GM18507 (cell line): ENCODE measurements at regions not wholly inside any gene's neighbourhood (a gene's known extent, or its start where the extent isn't known, plus 50 kb on each side); places are given as distances from the start of the nearest gene placed in this dataset.

Experiments used
- DNase-seq: peaks from one replicate; pipeline ENCODE4 v3.0.0; 2011; ENCODE audit warnings: low read depth; ENCODE audit not compliant: insufficient read length; ENCODE audit errors: extremely low spot score
- FAIRE-seq: peaks from 2 replicates; lab custom pipeline; 2011; peaks lifted over from hg19 to GRCh38; lab: Jason Lieb, UNC

GRCh38 chr6:139925894-139926641 lies 551.6 kb upstream of the CITED2 start:
- no peak for FAIRE-seq
- DNase-seq: no peak

DNA sequence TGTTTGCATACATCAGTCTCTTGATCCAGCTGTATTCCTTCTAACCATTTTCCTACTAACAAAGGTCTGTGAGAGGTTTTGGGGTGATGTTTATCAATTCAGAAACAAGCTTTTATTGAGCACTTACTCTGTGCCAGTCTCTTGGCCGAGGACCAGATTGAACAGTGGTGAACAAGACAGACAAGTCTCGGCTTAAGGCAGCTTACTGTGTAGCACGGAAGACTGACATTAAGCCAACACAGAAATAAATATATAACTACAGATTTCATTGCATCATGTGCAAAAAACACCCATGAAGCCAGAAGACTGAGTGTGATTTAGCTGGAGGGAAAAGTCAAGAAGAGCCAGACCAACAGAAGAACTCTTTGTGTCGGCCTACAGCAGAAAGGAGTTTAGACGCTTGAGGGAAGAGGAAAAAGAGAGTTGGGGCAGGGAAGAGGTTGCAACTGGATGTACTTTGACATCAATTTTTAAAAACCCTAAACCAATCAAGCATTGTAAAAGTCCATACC lies 549.6 kb upstream of the CITED2 start:
- no peak for DNase-seq
- FAIRE-seq: no peak

GRCh38 chr6:139922236-139922635 lies 547.8 kb upstream of the CITED2 start:
- DNase-seq: no peak
- no peak for FAIRE-seq

DNA sequence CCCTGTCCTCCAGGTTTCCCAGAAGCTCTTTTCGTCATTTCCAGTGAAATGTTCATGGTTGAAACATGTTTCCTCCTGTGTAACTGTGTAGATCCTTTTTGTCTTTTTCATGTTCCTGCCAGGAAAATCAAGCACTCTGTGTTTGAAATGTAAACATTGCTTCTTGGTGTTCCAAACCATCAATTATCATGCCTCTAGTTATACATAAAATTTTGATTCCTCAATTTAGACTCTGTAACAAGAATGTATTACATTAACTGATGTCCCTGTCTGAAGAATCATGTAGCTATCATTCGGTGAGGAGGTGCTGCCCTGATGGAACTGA lies 546.3 kb upstream of the CITED2 start:
- no peak for DNase-seq
- no peak for FAIRE-seq

GRCh38 chr6:139920027-139920775 lies 545.8 kb upstream of the CITED2 start:
- FAIRE-seq: no peak
- no peak for DNase-seq

- DNase-seq (no peak), FAIRE-seq (no peak)
Observed at GRCh38 chr6:139919107-139920026, 544.9 kb upstream of the CITED2 start.

GRCh38 chr6:139917951-139918630 lies 543.6 kb upstream of the CITED2 start:
- DNase-seq: no peak
- FAIRE-seq: no peak

- DNase-seq (no peak), FAIRE-seq (no peak)
Observed at GRCh38 chr6:139914910-139915309, 540.5 kb upstream of the CITED2 start.

DNA sequence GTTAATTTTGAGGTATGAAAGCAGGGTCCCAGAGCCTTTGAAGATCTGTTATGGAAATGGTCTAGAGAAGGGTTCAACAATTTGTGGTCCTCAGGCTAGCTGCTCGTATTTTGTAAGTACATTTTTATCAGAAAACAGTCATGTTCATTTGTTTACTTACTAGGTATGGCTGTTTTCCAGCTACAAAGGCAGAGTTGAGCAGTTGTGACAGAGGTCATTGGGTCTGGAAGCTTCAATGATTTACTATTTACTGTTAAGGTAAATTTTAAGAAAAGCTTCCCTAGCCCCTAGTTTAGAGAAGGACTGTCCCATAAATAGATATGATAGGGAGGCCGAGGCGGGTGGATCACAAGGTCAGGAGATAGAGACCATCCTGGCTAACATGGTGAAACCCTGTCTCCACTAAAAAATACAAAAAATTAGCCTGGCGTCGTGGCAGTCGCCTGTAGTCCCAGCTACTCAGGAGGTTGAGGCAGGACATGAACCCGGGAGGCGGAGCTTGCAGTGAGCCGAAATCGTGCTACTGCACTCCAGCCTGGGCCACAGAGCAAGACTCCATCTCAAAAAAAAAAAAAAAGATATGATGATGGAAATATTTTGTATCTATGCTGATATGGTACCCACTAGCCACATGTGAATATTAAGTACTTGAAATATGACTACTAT lies 538.4 kb upstream of the CITED2 start:
- DNase-seq (no peak), FAIRE-seq (no peak)

DNA sequence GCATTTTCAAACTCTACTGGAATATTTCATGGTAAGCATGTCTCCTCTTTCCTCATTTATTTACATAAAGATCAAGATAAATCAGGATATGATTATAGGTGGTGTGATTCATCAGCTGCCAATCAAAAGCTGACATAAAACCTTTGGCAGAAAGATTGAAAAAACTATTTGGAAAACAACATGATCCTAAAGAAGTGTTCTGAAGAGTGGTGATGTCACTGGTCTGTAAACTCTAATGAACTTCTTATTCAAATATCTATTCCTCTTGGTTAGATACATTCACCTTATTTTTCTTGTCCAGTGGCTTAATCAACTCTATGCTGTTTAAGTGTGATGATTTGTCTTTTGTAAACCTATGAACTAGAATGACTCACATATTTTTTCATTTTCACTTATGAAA lies 535.5 kb upstream of the CITED2 start:
- no peak for FAIRE-seq

DNA sequence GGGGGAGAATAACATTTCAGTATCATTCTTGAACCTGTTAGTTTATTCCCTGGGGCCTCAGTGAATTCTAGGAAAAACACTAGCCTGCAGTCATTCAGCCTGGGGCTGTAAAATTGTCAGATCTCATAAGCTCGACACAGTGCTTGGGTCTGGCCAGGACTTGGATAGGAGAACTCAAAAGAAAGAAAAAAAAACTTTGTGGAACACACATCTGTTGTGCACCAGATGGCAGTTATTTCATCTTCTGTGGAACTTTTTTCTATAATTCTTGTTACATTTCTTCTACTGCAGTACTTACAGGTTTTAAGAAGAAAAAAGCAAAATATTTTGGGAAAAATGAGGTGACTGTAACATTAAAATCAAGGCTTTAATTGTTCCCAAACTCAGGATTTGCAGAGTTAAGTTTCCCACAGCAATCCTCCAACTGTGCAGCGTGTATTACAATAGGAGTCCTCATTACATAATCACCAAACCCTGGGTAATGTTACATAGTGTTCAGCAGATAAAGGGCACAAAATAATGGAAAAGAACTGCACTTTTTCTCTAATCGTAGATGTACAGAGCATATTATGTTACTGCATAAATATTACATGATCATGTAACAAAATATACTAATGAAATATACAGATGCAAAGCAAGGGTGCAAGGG lies 531.1 kb upstream of the CITED2 start:
- no peak for FAIRE-seq
- DNase-seq: no peak

More for the DNA sequence above, 535.5 kb upstream of the CITED2 start:
- no peak for DNase-seq

DNA sequence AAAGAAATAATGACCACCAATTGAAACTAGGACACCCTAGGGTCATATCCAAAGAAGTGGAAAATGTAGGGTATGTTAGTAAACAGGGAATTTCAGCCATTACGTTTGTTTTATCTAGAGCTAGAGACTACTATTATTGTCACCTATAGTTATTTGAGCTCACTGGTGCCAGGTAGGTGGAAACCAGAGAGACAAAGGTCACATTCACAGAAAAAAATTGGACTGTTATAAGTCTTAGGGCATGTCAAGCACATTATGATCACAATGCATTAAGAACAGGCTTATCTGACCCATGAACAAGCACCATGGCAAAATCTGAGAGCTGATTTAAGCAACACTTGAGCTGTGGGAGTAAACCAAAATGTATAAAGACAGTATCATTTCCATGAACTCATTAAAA lies 530.1 kb upstream of the CITED2 start:
- no peak for FAIRE-seq
- no peak for DNase-seq

DNA sequence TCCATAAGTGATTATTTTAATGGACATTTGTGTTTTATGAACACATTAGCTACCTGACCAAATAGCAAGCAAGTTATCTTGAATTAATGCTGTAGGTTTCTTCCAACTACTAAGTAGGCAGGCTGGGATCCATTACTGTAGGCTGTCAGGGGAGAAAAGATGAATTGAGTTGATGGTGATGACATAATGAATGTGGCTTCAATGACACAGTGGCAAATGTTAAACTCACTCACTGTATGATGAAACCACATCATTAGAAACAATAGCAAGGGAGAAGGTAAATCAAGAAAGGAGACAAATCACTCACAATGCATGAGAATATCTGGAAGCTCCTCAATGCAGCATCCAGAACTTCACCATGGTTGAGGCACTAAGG lies 529.7 kb upstream of the CITED2 start:
- DNase-seq (no peak), FAIRE-seq (no peak)

DNA sequence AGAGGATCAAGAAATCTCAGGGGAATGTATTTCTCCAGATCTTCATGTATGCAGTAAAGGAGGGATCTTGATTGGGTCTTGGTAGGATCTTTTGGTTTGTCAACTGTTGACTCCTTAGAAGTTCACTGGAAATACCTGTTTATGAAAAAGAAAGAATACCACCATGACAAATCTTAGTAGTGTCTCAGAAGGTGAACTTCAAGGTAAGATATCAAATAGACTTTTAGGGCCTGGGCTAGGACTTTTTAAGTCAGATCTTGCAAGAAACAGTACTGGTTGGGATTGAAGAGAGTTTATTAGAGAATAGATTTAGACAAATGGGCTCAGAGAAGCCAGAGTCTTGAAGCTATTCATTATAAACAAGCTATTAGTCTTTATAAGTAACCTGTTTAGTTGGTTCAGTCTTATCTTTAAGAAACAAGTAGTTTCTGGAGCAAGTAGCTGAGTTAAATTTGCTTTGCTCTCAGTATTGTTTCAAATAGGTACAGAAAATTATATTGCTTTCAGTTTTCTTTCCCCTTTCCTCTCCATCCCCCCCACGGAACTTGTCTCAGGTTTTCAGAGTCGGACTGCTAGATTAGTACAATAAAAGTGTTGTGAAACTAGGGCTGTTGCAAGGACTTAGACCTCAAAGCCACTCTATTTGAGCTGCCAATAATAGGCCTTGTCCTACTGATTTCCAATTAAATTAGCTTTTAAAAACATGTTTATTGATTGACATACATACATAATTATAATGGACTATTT lies 529.1 kb upstream of the CITED2 start:
- FAIRE-seq (peak; percentile 93), DNase-seq (peak; percentile 12)

GRCh38 chr6:139895205-139895793 lies 520.9 kb upstream of the CITED2 start:
- DNase-seq (no peak), FAIRE-seq (no peak)

- DNase-seq (no peak), FAIRE-seq (no peak)
Observed at GRCh38 chr6:139894271-139894670, 519.8 kb upstream of the CITED2 start.

- no peak for FAIRE-seq
- no peak for DNase-seq
Observed at GRCh38 chr6:139891471-139891870, 517.0 kb upstream of the CITED2 start.
